GDM1 (cell line): ENCODE measurements at regions not wholly inside any gene's neighbourhood (a gene's known extent, or its start where the extent isn't known, plus 50 kb on each side); places are given as distances from the start of the nearest gene placed in this dataset.
"Not testable (repeated sequence)": the region's sequence is repeated elsewhere in the genome, so short reads cannot be mapped to it uniquely, and the experiment has no call there.

Source experiments
- DNase-seq: peaks from one replicate; lab custom pipeline; 2025; lab: John Stamatoyannopoulos, UW

GRCh38 chr1:60850084-60850483, 232.3 kb upstream of the NFIA start:
- DNase-seq: no peak

DNA sequence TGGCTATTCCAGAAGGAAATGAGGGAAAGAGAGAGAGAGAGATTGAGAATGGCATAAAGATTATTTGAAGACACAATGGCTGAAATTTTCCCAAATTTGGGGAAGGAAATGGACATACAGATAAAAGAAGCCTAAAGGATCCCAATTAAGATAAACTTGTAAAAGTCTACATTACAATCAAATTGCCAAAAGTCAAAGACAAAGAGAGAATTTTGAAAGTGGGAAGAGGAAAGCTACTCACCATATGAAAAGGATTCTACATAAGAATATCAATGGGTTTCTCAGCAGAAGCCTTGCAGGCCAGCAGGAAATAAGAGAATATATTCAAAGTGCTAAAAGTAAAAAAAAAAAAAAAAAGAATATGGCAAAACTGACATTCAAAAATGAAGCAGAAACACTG, 233.0 kb upstream of the NFIA start:
- no peak for DNase-seq

DNA sequence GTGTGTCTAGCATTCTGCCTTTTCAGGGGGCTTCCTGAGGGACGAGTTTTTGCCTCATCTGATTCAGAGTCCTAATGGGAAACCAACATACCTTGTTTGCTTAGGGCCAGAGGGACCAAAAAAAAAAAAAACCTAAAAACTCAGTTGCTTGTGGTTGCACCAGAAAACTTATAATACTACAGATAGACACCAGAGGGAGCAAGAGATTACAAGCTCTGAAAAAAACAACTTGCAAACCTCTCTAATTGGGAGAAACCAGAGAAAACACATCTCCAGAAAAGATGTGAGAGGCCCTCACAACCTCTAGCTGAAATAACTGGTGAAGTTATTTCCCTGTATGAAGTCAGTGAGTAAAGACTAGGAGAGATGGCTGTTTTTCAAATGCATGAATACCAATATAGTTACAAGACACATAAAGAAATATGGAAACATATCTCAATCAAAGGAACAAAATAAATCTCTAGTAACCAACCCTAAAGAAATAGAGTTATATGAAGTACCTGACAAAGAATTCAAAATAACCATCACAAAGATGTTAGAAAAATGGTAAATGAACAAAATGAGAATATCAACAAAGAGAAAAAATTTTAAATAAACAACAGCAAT, 233.7 kb upstream of the NFIA start:
- DNase-seq: no peak

DNA sequence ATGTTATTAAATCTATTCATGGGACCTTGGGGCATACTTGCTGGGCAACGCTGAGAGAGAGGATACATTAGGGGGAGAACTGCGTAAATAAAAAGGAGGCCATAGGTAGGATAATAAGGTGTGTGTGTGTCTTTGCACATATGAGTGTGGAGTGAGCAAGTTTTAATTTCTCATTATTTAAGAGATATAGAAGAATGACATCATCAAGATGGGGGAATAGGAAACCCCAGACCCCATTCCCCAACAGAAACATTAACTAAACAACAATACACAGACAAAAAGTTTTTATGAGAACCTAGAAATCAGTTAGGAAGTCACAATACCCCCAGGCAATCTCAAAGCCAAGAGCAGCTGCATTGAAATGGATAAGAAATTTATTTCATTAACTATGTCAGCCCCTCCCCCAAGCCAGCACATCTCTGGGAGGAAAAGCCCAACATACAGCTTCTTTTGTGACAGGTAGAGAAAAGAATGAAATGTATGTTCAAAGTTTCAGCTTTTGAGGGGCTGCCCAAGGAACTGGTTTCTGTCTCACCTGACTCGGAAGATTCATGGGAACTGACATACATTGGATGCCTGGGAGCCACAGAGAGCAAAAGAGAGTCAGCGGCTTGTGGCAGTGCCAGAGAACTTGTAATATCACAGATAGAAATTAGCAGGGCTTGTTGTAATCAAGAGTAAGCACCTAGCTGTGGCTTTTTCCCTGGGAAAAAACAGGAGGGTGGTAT, 234.3 kb upstream of the NFIA start:
- no peak for DNase-seq

- no peak for DNase-seq
These were observed 235.0 kb upstream of the NFIA start for GRCh38 chr1:60847391-60847790.

DNA sequence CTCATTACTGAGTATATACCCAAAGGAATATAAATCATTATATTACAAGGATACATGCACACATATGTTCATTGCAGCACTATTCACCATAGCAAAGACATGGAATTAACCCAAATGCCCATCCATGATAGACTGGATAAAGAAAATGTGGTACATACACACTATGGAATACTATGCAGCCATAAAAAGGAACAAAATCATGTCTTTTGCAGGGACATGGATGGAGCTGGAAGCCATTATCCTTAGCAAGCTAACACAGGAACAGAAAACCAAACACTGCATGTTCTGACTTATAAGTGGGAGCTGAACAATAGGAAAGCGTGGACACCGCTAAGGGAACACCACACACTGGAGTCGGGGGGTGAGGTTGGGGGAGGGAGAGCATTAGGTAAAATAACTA, 236.7 kb upstream of the NFIA start:
- not testable (repeated sequence) for DNase-seq

DNA sequence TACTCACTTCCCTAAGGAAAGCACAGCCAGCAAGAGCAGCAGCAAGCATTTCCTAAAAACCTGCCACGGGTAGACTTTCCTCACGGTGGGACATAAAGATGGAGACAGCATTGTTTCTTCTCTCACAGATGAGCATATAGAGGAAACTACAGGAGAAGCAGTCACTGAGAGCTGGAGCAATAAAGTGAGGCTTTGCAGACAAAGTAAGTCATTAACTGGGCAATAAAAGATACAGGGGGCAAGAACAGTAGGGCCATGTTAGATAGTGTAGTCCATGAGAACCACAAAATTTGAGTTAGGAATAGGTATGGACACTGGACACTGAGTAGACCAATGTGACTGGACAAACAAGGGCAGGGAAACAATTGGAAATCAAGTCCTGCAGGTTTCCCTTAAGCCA, 240.1 kb upstream of the NFIA start:
- DNase-seq: no peak

DNA sequence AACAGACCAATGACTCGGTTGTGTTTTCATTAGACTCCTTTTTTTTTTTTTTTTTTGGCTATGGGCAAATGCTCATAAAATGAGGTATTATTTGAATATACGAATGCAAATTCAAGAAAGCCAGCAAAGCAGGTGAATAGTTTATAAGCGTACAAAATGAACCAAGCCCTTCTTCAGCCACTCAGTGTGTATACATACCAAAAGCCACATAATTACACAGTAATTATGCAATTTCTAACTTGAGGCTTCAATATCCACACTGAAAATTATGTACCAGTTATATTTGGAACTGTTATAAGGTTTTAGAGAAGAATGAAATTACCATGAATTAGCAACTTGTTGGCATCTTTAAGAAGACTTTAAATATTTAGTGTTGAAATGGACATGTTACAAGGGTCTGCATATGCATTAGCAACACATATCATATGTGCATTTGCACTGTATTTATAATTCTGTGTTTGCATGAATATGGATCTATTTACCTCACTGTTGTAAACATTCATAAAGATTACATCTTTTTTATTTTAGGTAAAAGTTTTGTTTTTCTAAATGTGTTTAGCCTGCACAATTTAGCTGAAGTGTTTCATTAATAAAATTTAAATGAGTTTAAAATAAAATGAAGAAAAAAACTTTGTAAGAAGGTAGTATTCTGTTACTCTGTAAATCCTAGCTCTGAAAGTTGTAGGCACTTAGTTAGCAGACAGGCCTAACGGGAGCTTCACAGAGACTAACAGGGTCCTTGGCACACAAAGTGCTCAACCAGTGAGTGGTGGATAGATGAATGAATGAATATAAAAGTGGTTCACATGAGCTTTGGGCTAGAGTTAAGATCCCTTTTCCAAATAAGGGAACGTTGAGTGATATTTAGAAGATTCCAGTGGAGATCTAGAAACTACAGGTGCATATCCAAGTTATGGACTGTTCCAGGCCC, 241.0 kb upstream of the NFIA start:
- no peak for DNase-seq

GRCh38 chr1:60840476-60840875, 241.9 kb upstream of the NFIA start:
- DNase-seq: not testable (repeated sequence)

- DNase-seq: no peak
These were observed 246.7 kb upstream of the NFIA start for GRCh38 chr1:60835649-60836048.

GRCh38 chr1:60833173-60833572, 249.2 kb upstream of the NFIA start:
- no peak for DNase-seq

- no peak for DNase-seq
These were observed 250.0 kb upstream of the NFIA start for GRCh38 chr1:60832367-60832766.

DNA sequence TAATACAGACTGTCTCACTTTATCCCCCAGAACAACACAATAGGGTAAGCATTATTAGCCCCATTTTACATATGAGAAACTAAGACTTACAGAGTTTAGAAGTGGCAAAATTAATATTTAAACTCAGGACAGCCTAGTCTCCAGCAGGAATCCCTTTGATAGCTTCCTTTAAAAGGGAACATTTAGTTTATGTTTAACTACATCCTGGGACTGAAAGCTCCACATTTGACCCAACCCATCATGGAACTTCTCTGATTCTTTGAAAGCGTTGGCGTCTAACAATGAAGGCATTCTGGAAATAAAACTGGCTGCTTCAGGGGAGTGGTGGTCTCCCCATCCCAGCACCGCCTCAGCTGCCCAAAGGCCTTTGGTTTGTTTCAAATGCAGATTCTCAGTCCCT, 250.6 kb upstream of the NFIA start:
- no peak for DNase-seq

- no peak for DNase-seq
These were observed 253.4 kb upstream of the NFIA start for GRCh38 chr1:60828944-60829343.

DNA sequence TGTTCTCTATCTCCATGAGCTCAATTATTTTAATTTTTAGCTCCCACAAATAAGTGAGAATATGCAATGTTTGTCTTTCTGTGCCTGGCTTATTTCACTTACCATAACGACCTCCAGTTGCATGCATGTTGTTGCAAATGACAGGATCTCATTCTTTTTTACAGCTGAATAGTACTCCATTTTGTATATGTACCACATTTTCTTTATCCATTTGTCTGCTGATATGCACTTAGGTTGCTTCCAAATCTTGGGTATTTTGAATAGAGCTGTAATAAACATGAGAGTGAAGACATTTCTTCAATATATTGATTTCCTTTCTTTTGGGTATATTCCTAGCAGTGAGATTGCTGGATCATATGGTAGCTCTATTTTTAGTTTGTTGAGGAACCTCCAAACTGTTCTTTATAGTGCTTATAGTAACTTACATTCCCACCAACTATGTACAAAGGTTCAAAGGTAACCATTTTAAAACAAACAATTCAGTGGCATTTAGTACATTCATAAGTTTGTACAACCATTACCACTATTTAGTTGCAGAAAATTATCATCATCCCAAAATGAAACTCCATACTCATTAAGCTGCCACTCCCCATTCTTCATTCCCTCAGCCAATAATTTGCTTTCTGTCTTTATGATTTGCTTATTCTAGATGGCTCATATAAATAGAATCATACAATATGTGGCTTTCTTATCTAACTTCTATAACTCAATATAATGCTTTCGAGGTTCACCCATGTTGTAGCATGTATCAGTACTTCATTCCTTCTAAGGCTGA, 255.9 kb upstream of the NFIA start:
- DNase-seq: no peak

DNA sequence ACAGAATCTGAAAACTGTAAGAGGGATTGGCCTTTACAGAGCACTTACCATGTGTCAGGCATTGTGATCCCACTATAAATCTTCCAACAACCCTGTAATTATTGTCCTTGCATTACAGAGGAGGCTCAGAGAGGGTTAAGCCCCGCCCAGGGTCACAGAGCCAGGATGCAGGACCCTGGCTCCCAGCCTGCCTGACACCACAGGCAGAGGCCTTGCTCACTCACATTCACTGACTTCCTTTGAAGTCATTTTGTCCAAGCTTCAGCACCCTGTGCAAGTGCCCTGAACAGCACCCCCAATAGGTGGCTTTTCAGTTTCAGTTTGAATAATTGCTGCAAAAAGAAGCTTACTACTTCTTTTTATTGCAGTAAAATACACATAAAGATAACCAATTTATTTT, 256.8 kb upstream of the NFIA start:
- DNase-seq: no peak

DNA sequence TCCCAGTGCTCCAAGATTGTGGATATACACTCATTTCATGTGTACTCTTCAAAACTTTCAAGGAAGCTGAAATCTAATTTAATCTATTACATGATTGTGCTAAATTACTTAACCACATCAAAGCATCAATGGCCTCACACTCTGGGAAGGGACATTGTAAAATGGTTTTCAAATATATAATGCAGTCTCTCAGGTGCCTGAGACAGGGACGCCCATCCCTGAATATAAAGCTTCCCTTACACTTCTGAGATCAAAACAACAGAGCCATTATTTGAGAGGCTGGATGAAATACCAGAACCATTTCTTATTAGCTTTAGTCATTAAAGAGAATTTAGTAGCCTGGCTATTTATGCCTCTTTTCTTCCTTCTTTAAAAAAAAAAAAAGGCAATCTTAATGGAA, 259.2 kb upstream of the NFIA start:
- DNase-seq: no peak

DNA sequence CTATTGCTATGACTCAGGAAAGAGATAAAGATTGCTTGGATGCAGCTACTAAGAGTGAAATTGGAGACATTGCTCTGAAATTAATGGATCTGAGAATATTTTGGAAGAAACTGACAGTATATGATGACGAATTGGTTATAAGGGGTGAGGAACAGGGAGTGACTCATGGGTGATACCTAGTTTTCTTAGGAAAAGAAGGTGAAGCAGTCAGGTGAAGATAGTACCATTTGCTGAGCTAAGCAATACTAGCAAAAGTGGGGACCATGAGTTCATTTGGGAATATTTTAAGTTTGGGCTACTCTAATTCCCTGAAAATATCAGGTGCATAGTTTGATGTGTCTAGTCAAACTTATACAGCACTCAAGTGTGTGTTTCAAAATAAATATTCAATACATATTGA, 260.1 kb upstream of the NFIA start:
- no peak for DNase-seq

GRCh38 chr1:60821156-60821555, 261.2 kb upstream of the NFIA start:
- no peak for DNase-seq

DNA sequence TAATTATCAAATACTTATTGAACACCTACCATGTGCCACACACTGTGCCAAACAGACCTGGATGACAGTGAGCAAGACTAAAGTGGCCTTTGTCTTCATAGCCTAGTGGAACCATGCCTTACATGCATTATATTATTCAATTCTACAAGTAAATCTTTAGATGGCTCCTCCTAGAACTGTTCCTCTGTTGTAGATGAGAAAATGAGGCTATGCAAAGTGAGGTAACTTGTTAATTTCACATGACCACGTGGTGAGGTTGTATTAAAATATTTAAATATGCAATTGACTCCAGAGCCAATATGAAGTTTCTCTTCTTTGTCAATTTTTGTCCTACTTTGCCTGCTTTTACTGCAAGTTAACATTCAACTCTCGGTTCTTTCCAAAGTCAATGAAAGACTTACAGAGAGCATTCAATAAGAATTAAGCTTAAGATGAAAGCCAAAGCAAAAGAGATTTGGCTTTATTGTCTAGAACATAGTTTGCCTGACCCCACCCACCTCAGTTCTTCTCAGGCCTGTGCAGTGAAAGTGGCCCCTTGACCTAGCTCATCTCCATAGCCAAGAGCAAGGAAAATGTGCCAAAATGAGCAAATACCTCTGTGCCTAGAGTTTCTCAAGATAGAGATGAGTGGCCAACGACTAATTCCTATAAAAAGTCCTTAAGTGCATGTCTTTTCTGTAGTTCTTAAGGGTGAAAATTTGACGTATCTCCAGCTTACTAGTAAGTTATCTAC, 263.2 kb upstream of the NFIA start:
- no peak for DNase-seq

DNA sequence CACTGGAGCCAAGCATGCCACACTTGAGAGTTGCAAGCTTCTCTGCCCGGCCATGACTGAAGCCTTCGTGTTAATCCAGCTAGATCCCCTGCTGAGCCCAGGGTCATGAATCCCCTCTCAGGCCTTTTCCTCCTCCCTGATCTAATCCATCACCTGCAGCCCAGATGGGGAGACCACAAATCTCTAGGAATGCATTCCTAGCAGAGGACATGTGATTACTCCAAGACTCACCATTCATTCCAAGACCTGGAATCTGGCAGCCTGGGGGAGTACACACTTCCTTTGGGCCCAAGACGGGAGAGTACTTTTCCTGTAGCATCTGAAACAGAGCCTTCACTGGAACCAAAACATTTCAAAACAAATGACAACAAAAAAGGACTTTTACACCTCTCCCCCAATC, 269.3 kb upstream of the NFIA start:
- no peak for DNase-seq
